ENCODE measurements at regions not wholly inside any gene's neighbourhood (a gene's known extent, or its start where the extent isn't known, plus 50 kb on each side); places are given as distances from the start of the nearest gene placed in this dataset.

GRCh38 chr14:48874711-48875110 lies 711.5 kb downstream of the RPS29 start:
- no peak for TF ChIP-seq CTCF (optimal IDR thresholded peaks at IDR 0.05 in 1 of 3, IDR thresholded peaks at IDR 0.05 in 1 of 3, conservative IDR thresholded peaks at IDR 0.05 in 1 of 3; ENCODE audit: extremely low read depth in 1 of 3, insufficient read depth in 2 of 3, low read length in 3 of 3)
- TF ChIP-seq EZH2 (IDR thresholded peaks at IDR 0.05; ENCODE audit: low read length), result no peak
